ENCODE measurements at regions not wholly inside any gene's neighbourhood (a gene's known extent, or its start where the extent isn't known, plus 50 kb on each side); places are given as distances from the start of the nearest gene placed in this dataset.

- TF ChIP-seq POLR2A (IDR thresholded peaks at IDR 0.05), result no peak
- TF ChIP-seq, protein P1, sequence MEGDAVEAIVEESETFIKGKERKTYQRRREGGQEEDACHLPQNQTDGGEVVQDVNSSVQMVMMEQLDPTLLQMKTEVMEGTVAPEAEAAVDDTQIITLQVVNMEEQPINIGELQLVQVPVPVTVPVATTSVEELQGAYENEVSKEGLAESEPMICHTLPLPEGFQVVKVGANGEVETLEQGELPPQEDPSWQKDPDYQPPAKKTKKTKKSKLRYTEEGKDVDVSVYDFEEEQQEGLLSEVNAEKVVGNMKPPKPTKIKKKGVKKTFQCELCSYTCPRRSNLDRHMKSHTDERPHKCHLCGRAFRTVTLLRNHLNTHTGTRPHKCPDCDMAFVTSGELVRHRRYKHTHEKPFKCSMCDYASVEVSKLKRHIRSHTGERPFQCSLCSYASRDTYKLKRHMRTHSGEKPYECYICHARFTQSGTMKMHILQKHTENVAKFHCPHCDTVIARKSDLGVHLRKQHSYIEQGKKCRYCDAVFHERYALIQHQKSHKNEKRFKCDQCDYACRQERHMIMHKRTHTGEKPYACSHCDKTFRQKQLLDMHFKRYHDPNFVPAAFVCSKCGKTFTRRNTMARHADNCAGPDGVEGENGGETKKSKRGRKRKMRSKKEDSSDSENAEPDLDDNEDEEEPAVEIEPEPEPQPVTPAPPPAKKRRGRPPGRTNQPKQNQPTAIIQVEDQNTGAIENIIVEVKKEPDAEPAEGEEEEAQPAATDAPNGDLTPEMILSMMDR (IDR thresholded peaks at IDR 0.05), result no peak
Observed at GRCh38 chr6:25058441-25058840, 122.7 kb upstream of the RIPOR2 start.

Measured in uterus (tissue), 2 donors.